MM.1S (cell line): ENCODE measurements at regions not wholly inside any gene's neighbourhood (a gene's known extent, or its start where the extent isn't known, plus 50 kb on each side); places are given as distances from the start of the nearest gene placed in this dataset.

Source experiments
- DNase-seq: peaks from one replicate; pipeline ENCODE4 v3.0.0-alpha.2; 2015
- H2AFZ ChIP-seq: fragments of 300-600 bp; sonication (generic); 2 replicates; pipeline ENCODE4 v1.6.0; 2016; ENCODE audit warnings: antibody characterized with exemption, low read length
- H3F3A ChIP-seq: fragments of 300-600 bp; sonication (generic); 2 replicates; pipeline ENCODE4 v1.6.1; 2016; ENCODE audit warnings: mild to moderate bottlenecking, antibody characterized with exemption, low read length, moderate library complexity, mixed read lengths; ENCODE audit not compliant: insufficient read depth
- H3K27ac ChIP-seq: fragments of 300-600 bp; sonication (generic); 2 replicates; pipeline ENCODE4 v1.5.1; 2016; ENCODE audit warnings: mild to moderate bottlenecking, low read length
- H3K27me3 ChIP-seq: fragments of 300-600 bp; sonication (generic); replicated peaks from 2 replicates; pipeline ENCODE4 v1.6.0; 2016; ENCODE audit warnings: low read length; ENCODE audit not compliant: insufficient read depth
- H3K36me3 ChIP-seq: fragments of 300-600 bp; sonication (generic); replicated peaks from 2 replicates; pipeline ENCODE4 v1.6.1; 2016; ENCODE audit warnings: mild to moderate bottlenecking, low read length, mixed read lengths; ENCODE audit not compliant: insufficient read depth
- H3K4me1 ChIP-seq: fragments of 300-600 bp; sonication (generic); 2 replicates; pipeline ENCODE4 v1.6.1; 2016; ENCODE audit warnings: low read length, mixed read lengths
- H3K4me2 ChIP-seq: fragments of 300-600 bp; sonication (generic); 2 replicates; pipeline ENCODE4 v1.6.0; 2016; ENCODE audit warnings: low read depth, low read length
- H3K4me3 ChIP-seq: fragments of 300-600 bp; sonication (generic); 2 replicates; pipeline ENCODE4 v1.5.1; 2016; ENCODE audit warnings: low read length, mixed read lengths
- H3K79me2 ChIP-seq: fragments of 300-600 bp; sonication (generic); 2 replicates; pipeline ENCODE4 v1.6.1; 2016; ENCODE audit warnings: mixed run types, low read length, mixed read lengths
- H3K9ac ChIP-seq: fragments of 300-600 bp; sonication (generic); 2 replicates; pipeline ENCODE4 v1.6.1; 2016; ENCODE audit warnings: low read length, mixed read lengths
- H3K9me2 ChIP-seq: fragments of 300-600 bp; sonication (generic); replicated peaks from 2 replicates; pipeline ENCODE4 v1.6.1; 2016; ENCODE audit warnings: mild to moderate bottlenecking, low read length, mixed read lengths; ENCODE audit not compliant: insufficient read depth
- H3K9me3 ChIP-seq: fragments of 300-600 bp; sonication (generic); replicated peaks from 2 replicates; pipeline ENCODE4 v1.6.1; 2016; ENCODE audit warnings: mild to moderate bottlenecking, low read length, mixed read lengths; ENCODE audit not compliant: insufficient read depth
- H4K20me1 ChIP-seq: fragments of 300-600 bp; sonication (generic); 2 replicates; pipeline ENCODE4 v1.6.1; 2016; ENCODE audit warnings: mild to moderate bottlenecking, low read length, moderate library complexity, mixed read lengths; ENCODE audit not compliant: insufficient read depth
- CTCF ChIP-seq: fragments of 300-600 bp; sonication (generic); IDR thresholded peaks from 2 replicates; pipeline ENCODE4 v1.5.1; 2016; ENCODE audit warnings: antibody characterized with exemption, low read length, mixed read lengths
- EZH2 ChIP-seq: fragments of 300-600 bp; sonication (generic); optimal IDR thresholded peaks from 2 replicates; pipeline ENCODE3; 2017; ENCODE audit warnings: low read depth, mild to moderate bottlenecking, antibody characterized with exemption, low read length, mixed read lengths
- EZH2phosphoT487 ChIP-seq: fragments of 300-600 bp; sonication (generic); IDR thresholded peaks from 2 replicates; pipeline ENCODE4 v1.6.1; 2018; ENCODE audit warnings: antibody characterized with exemption, low read length

- Histone ChIP-seq H2AFZ (no peak overlapping the region), H3K4me3 (no peak overlapping the region), H3K4me1 (no peaks in the 10 kb centered on the region), H3K27me3 (no peaks in the 10 kb centered on the region), H3K27ac (no peak overlapping the region), H3K79me2 (no peaks in the 10 kb centered on the region), H3K9me3 (no peaks in the 10 kb centered on the region), H4K20me1 (no peaks in the 10 kb centered on the region), H3K4me2 (no peak overlapping the region), H3K9me2 (no peaks in the 10 kb centered on the region), H3F3A (no peaks in the 10 kb centered on the region), H3K9ac (no peak overlapping the region), H3K36me3 (no peaks in the 10 kb centered on the region)
- TF ChIP-seq EZH2phosphoT487 (no peak), CTCF (no peak), EZH2 (no peak)
- no peak for DNase-seq
Observed at GRCh38 chr4:83894831-83895230, 358.9 kb downstream of the GPAT3 start.

GRCh38 chr4:83890816-83891215 lies 354.9 kb downstream of the GPAT3 start:
- Histone ChIP-seq H2AFZ (no peak overlapping the region), H3K4me1 (no peaks in the 10 kb centered on the region), H3K4me2 (no peak overlapping the region), H3K4me3 (no peak overlapping the region), H3K79me2 (no peaks in the 10 kb centered on the region), H3K9me2 (no peaks in the 10 kb centered on the region), H3K36me3 (no peaks in the 10 kb centered on the region), H4K20me1 (no peaks in the 10 kb centered on the region), H3K9ac (no peak overlapping the region), H3F3A (no peaks in the 10 kb centered on the region), H3K9me3 (no peaks in the 10 kb centered on the region), H3K27ac (no peak overlapping the region), H3K27me3 (no peaks in the 10 kb centered on the region)
- no peak for DNase-seq
- no peak for TF ChIP-seq EZH2phosphoT487

- Histone ChIP-seq H3K79me2 (no peaks in the 10 kb centered on the region), H3K27me3 (no peaks in the 10 kb centered on the region), H4K20me1 (no peaks in the 10 kb centered on the region), H3K36me3 (no peaks in the 10 kb centered on the region), H2AFZ (no peak overlapping the region), H3F3A (no peaks in the 10 kb centered on the region), H3K9ac (no peak overlapping the region), H3K9me2 (no peaks in the 10 kb centered on the region), H3K4me2 (no peak overlapping the region), H3K4me3 (no peak overlapping the region), H3K9me3 (no peaks in the 10 kb centered on the region), H3K4me1 (no peaks in the 10 kb centered on the region), H3K27ac (no peak overlapping the region)
- TF ChIP-seq EZH2 (no peak), CTCF (no peak), EZH2phosphoT487 (no peak)
- DNase-seq, result no peak
Observed at GRCh38 chr4:83890231-83890630, 354.3 kb downstream of the GPAT3 start.

- H3K4me2 ChIP-seq, result no peak overlapping the region
Observed at GRCh38 chr4:83889802-83890201, 353.9 kb downstream of the GPAT3 start.

More at GRCh38 chr4:83889802-83890201, 353.9 kb downstream of the GPAT3 start:
- DNase-seq, result no peak
- H2AFZ ChIP-seq, result no peak overlapping the region
- H3K27me3 ChIP-seq, result no peaks in the 10 kb centered on the region
- H3K79me2 ChIP-seq, result no peaks in the 10 kb centered on the region
- H3F3A ChIP-seq, result no peaks in the 10 kb centered on the region
- no peaks in the 10 kb centered on the region for H3K36me3 ChIP-seq
- no peaks in the 10 kb centered on the region for H3K9me2 ChIP-seq
- no peaks in the 10 kb centered on the region for H3K4me1 ChIP-seq
- H3K4me3 ChIP-seq, result no peak overlapping the region
- no peaks in the 10 kb centered on the region for H3K9me3 ChIP-seq
- no peak overlapping the region for H3K9ac ChIP-seq
- TF ChIP-seq EZH2phosphoT487 (no peak), EZH2 (no peak), CTCF (no peak)
- H3K27ac ChIP-seq, result no peak overlapping the region
- no peaks in the 10 kb centered on the region for H4K20me1 ChIP-seq
